ENCODE measurements at regions not wholly inside any gene's neighbourhood (a gene's known extent, or its start where the extent isn't known, plus 50 kb on each side); places are given as distances from the start of the nearest gene placed in this dataset.

DNA sequence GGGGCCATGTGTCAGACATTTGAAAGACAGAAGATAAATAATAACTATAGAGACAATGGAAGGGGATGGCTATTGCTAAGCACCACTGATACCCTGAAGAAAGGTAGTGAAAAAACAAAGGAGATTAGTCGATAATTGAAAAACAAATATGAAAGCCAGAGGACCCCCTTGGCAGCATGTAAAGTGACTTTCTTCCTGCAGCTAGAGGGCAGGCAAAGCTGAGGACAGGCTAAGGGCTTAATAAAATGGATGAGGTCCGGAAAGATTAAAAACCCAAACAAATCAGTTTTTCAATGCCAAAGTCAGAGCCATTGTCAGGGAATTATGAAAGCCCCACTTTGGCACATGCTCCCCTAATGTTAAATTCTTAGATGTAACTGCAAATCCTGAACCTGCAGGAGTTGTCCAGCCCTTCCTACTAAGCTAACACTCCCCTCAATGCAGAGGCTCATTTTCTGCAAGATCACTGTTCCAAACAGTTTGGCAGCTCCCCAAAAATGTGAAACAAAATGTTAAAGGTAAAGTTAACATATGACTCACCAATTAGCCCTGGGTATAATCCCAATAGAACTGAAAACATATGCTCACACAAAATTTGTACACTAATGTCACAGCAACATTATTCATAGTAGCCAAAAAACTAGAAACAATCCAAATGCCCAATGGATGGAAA is 1177.9 kb downstream of the GRIK2 start:
- DNase-seq (ENCODE audit: extremely low read depth, low read depth, low spot score): no peak

DNA sequence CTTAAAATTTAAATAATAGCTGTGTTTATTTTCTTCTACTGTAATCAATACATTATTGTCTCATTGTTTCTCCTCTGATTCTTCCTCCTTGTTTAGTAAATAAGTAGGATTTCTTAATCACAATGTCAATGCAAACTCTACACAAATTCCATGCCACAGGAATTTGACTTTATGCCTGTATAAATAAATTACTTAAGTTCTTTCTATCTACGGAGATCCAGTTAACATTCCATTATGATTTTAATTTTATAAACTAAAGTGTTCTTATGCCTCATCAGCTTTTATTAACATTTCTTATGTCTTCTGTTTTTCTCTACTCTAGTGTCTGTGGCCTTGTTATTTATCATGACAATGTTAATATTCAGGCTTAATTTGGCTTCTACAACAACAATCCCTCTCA is 1169.2 kb downstream of the GRIK2 start:
- no peak for DNase-seq (ENCODE audit: extremely low read depth, low read depth, low spot score)

- DNase-seq (ENCODE audit: extremely low read depth, low read depth, low spot score): no peak
Observed at GRCh38 chr6:102553214-102553613, 1159.7 kb downstream of the GRIK2 start.

DNA sequence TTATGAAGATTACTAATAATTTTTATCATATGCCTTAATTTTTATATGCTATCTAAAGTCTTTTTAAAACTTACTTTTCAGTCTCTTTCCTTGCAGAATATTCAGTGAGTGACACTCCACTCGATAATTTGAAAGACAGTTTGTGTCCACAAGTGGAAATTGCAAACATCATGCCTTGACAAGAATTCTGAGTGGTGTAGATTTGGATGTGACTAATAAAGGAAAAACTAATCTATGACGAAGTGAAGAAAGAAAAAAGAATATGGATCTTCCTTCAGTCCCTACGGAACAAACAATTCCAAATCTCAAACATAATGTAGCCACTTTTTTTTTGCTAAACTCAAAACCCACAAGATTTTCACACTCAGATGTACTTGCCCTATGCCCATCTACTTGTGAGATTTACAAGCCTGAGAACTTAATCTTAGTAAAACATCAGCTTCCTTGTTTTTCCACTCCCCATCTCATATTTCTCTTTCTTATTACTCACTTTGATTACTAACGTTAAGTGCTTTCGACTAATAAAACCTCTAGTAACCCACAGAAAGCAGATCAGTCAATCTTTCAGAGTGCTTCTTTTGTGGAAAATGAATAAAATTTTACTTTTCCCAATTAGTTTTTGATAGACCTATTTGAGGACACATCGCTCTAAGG is 1155.8 kb downstream of the GRIK2 start:
- DNase-seq (ENCODE audit: extremely low read depth, low read depth, low spot score): no peak

- DNase-seq (ENCODE audit: extremely low read depth, low read depth, low spot score): no peak
Observed at GRCh38 chr6:102525336-102525735, 1131.8 kb downstream of the GRIK2 start.

GRCh38 chr6:102520966-102521365 is 1127.5 kb downstream of the GRIK2 start:
- DNase-seq (ENCODE audit: extremely low read depth, low read depth, low spot score): no peak

DNA sequence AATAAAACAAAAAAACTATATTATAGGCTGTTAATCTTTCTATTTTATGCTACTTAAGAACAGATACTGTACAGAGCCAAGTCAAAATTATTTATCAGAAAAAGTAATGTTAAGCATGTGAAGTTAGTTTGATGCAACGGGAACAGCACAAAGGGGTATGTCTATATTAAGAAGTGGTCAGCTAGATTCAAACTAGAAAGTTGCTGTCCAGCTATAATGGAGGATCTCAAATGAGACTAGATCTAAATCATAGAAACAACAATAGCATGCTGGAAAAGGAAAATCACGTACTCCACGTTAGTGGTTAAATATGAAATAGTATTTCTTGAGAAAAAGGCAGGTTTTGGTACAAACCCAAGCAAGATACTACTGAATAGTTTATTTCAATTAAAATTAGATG is 1124.0 kb downstream of the GRIK2 start:
- no peak for DNase-seq (ENCODE audit: extremely low read depth, low read depth, low spot score)

DNA sequence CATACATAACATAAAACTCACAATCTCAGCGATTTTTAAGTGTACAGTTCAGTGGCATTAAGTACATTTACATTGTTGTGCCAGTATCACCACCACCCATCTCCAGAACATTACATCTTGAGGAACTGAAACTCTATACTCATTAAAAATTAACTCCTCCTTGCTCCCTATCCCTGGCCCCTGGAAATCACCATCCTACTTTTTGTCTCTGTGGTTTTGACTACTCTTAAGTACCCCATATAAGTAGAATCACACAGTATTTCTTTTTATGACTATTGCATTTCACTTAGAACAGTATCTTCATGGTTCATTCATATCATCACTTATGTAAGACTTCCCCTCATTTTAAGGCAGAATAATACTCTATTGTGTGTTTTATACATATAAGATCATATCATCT is 1108.1 kb downstream of the GRIK2 start:
- no peak for DNase-seq (ENCODE audit: extremely low read depth, low read depth, low spot score)

- no peak for DNase-seq (ENCODE audit: extremely low read depth, low read depth, low spot score)
Observed at GRCh38 chr6:102494808-102495207, 1101.3 kb downstream of the GRIK2 start.

DNA sequence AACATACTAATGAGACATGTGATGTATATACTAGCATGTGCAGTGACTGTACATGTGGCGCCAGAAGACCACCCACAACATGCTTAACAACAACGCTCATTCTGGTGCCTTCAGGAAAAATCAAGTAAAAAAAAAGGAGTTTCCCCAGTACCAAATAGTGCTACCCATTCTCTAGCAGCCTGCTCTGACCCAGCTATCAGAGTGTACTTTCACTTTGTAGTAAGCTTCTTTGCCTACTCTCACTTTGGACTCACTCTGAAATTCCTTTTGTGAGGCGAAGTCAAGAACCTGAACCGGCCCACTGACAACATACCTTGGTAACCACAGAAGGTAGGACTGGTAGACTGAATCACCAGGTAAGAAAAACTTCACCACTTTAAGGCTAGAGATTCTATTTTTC is 1100.0 kb downstream of the GRIK2 start:
- DNase-seq (ENCODE audit: extremely low read depth, low read depth, low spot score): no peak

DNA sequence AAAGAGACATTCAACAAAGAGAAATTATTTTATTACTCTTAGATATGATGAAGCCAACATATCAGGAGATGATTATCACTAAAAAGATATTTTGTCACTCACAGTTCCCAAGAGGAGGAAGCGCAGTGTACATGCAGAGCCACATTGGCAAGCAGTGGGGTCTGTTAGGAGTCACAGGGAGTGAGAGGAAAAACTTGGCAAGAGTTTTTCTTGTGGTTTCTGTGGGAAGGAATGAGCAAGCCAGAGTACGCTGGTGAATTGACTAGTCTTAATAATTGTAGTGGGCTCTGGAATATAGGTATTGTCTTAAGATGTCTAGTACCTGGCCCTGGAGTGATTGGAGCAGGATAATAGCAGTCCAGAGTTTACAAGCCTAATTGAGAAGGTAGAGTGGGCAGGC is 1095.2 kb downstream of the GRIK2 start:
- DNase-seq (ENCODE audit: extremely low read depth, low read depth, low spot score): no peak

DNA sequence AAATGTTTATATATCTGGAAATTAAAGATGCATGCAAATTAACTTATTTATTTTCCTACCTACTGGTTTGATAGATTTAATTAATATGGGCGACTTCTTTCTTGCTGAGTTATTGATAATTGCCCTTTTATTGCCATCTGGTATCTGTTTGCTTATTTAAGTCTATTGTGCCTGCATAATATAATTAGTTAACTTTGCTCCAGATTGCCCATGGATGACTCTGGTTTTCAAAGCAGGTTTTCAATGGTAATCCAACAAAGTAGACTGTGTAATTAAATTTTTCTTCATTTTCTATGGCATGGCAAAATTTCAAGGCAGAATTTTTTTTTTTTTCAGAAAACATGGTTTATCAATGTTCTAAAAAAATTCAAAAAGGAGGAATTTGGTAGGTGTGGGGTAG is 1092.0 kb downstream of the GRIK2 start:
- DNase-seq (ENCODE audit: extremely low read depth, low read depth, low spot score): no peak

GRCh38 chr6:102474041-102474807 is 1080.7 kb downstream of the GRIK2 start:
- no peak for DNase-seq (ENCODE audit: extremely low read depth, low read depth, low spot score)

DNA sequence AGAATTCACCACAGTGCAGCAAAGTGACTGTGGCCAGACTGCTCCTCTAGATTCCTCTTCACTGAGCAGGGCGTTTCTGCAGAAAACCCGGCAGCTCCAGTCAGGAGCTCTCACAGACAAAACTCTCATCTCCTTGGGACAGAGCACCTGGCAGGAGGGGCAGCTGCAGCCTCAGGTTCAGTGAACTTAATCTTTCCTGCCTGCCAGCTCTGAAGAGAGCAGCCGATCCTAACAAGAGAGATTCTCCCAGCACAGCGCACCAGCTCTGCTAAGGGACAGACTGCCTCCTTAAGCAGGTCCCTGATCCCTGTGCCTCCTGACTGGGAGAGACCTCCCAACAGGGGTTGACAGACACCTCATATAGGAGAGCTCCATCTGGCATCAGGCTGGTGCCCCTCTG is 1065.5 kb downstream of the GRIK2 start:
- no peak for DNase-seq (ENCODE audit: extremely low read depth, low read depth, low spot score)

DNA sequence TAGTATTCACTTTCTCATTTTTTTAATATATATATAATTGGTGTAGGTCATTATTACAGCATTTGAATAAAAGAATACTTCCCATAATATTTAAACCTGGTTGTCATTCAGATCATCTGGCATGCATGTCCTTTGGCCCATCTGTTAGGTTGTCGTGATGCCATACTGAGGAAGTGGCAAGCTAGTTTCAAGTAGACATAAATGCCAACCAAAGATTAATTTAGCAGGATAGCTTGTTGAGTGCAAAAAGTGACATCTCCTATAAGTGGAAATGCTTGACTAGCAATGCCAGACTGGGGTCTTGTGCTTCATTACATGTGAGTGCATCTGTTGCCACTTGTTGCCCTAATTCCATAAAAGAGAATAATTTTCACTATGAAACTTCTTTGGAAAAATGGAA is 1044.7 kb downstream of the GRIK2 start:
- DNase-seq (ENCODE audit: extremely low read depth, low read depth, low spot score): no peak

- no peak for DNase-seq (ENCODE audit: extremely low read depth, low read depth, low spot score)
Observed at GRCh38 chr6:102417368-102417998, 1024.0 kb downstream of the GRIK2 start.

DNA sequence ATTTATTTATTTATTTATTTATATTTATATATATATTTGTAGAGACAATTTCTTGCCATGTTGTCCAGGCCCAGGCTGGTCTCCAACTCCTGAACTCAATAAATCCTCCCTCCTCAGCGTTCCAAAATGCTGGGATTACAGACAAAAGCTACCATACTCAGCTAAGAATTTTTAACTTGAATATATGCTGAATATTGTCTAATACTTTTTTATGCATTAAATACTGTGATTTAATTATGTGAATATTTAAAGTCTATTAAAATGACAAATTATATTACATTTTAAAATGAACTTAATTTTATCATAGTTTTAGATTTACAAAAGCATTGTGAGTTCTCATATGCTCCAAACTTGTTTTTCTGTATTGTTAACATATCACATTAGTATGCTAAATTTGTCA is 1022.4 kb downstream of the GRIK2 start:
- DNase-seq (ENCODE audit: extremely low read depth, low read depth, low spot score): no peak

DNA sequence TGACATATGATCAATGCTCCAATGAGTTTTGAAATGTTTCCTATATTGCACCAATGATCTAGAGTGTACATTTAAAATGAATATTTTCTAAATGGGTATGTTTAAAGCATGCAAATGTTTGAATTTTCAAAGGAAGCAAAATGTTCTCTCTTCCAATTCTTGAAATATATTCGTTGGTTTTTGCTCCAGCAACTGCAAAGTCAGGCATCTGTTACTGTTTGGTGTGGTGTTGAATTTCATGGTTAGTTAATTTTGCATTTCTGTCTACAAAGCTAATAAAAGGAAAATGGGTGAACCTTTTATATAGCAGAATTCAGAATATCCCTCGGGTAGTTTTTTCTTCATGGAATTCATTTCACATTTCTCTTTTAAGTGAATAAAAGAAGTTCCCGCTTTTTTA is 1018.3 kb downstream of the GRIK2 start:
- DNase-seq (ENCODE audit: extremely low read depth, low read depth, low spot score): no peak

DNA sequence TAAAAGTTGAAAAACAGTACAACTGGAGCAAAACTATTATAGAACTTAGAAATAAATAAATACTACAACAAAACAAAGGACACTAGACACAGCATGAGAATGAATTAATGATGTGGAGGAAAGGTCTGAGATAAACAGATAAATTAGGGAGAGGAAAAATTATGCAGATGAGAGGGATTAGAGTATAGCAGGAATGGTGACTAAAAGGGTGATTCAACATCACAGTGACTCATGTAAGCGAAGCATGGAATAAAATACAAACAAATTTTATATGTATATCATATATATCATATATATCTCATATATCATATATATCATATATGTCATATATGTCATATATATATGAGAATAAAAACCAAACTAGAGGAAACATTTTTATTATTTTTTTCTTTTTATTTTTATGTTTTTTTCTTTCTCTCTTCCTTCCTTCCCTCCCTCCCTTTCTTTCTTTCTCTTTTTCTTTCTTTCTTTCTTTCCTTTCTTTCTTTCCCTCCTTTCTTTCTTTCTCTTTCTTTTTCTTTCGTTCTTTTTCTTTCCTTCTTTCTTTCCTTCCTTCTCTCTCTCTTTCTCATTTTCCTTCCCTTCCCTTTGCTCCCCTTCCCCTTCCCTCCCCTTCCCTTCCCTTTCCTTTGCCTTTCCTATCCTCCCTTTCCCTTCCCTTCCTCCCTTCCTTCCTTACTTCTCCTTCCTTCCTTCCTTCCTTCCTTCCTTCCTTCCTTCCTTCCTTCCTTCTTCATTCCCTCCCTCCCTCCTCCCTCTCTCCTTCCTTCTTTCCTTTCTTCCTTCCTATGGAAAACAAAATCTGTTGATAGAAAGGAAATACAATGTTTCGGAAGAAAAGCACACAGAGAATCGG is 1014.6 kb downstream of the GRIK2 start:
- DNase-seq (ENCODE audit: extremely low read depth, low read depth, low spot score): no peak

- no peak for DNase-seq (ENCODE audit: extremely low read depth, low read depth, low spot score)
Observed at GRCh38 chr6:102405860-102406259, 1012.4 kb downstream of the GRIK2 start.
